ENCODE measurements at regions not wholly inside any gene's neighbourhood (a gene's known extent, or its start where the extent isn't known, plus 50 kb on each side); places are given as distances from the start of the nearest gene placed in this dataset.
"Not testable (repeated sequence)": the region's sequence is repeated elsewhere in the genome, so short reads cannot be mapped to it uniquely, and the experiment has no call there.

DNA sequence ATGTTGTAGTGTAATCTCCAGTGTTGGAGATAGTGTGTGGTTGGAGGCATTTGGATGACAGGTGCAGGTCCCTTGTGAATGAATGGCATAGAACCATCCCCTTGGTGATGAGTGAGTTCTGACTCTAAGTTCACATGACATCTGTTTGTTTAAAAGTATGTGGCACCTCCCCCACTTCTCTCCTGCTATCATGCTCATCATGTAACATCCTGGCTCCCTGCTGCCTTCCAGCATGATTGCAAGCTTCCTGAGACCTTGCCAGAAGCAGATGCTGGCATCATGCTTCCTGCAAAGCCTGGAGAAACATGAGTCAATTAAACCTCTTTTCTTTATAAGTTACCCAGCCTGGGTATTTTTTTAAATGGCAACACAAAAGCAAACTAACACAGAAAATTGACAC is 499.0 kb upstream of the SEMA3D start:
- Histone ChIP-seq H3K4me1 (no peaks in the 10 kb centered on the region), H3K27me3 (no peaks in the 10 kb centered on the region), H3K36me3 (no peaks in the 10 kb centered on the region), H3K27ac (no peak overlapping the region), H3K9me3 (no peaks in the 10 kb centered on the region), H3K4me3 (no peak overlapping the region)
- intact Hi-C loops (cut with DNase I): no loop called here
- TF ChIP-seq, protein P1, sequence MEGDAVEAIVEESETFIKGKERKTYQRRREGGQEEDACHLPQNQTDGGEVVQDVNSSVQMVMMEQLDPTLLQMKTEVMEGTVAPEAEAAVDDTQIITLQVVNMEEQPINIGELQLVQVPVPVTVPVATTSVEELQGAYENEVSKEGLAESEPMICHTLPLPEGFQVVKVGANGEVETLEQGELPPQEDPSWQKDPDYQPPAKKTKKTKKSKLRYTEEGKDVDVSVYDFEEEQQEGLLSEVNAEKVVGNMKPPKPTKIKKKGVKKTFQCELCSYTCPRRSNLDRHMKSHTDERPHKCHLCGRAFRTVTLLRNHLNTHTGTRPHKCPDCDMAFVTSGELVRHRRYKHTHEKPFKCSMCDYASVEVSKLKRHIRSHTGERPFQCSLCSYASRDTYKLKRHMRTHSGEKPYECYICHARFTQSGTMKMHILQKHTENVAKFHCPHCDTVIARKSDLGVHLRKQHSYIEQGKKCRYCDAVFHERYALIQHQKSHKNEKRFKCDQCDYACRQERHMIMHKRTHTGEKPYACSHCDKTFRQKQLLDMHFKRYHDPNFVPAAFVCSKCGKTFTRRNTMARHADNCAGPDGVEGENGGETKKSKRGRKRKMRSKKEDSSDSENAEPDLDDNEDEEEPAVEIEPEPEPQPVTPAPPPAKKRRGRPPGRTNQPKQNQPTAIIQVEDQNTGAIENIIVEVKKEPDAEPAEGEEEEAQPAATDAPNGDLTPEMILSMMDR (IDR thresholded peaks at IDR 0.05): no peak
- no peak for ATAC-seq
- no peak for DNase-seq

DNA sequence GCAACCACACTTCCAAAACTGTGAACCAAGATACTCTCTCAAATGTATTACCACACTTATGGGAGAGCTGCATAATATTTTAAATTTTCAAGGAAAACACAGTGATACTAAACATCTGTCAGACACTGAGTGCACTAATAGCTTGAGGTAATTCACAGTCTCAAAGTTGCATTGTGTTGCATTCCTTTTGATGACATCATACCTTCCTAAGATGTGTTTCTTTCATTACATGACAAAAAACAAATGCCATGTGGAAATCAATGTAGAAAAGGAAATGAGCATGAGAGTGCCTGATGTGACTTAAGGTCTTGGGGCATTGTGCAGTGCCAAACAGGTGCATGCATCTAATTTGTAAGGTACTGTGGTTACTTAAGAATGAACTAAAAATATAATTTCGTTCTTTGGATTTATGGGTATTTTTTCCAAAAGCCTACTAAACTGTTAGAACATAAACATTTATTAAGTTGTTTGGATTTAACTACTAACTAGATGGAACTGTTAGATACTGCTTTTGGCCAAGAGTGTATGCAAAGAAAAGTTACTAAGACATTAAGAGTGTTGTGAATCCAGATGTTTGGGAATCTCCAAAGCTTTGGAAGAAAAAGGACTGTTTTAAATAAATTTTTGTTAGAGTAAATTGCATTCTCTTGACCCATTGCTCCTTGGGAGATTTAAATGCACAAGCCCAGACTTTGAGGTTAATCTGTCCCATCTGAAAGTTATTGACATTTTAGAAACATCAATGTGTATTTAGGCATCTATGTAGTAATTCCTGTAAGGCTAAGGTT is 496.2 kb upstream of the SEMA3D start:
- WGBS, 2 donors: 51 to 60% methylated on average over 1 of the region's 1 CpG

DNA sequence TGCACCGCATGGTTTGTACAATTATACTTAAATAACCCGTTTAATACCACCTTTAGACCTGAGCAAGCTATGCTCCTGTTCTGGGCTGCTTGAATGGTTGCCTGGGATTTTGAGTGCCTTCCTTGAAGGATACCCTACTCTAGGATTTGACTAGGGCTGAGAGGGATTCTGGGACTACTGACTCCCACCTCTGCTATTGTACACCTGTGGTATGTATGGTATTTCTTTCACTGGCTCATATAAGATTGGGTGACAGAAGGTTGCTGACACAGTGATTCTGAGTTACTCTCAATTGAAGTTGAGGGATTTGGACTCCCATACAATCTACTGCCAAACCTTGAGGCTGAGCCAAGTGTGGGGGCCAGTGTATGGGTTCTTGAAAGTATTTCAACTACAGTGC is 494.4 kb upstream of the SEMA3D start:
- no peaks in the 10 kb centered on the region for H3K27me3 ChIP-seq
- intact Hi-C loops (cut with DNase I): no loop called here
- WGBS, 2 donors: 68 to 70% methylated on average over 2 of the region's 2 CpGs
- DNase-seq: no peak
- H3K9me3 ChIP-seq: no peaks in the 10 kb centered on the region
- H3K36me3 ChIP-seq: no peaks in the 10 kb centered on the region
- no peak overlapping the region for H3K4me3 ChIP-seq
- TF ChIP-seq, protein P1 (IDR thresholded peaks at IDR 0.05): no peak
- no peaks in the 10 kb centered on the region for H3K4me1 ChIP-seq
- no peak overlapping the region for H3K27ac ChIP-seq
- ATAC-seq: no peak

More for the DNA sequence above, 496.2 kb upstream of the SEMA3D start:
- Histone ChIP-seq H3K36me3 (no peaks in the 10 kb centered on the region), H3K4me3 (no peak overlapping the region), H3K27ac (no peak overlapping the region), H3K9me3 (no peaks in the 10 kb centered on the region), H3K4me1 (no peaks in the 10 kb centered on the region), H3K27me3 (no peaks in the 10 kb centered on the region)
- no peak for ATAC-seq
- TF ChIP-seq, protein P1 (IDR thresholded peaks at IDR 0.05): no peak
- no peak for DNase-seq
- intact Hi-C loops (cut with DNase I): no loop called here

DNA sequence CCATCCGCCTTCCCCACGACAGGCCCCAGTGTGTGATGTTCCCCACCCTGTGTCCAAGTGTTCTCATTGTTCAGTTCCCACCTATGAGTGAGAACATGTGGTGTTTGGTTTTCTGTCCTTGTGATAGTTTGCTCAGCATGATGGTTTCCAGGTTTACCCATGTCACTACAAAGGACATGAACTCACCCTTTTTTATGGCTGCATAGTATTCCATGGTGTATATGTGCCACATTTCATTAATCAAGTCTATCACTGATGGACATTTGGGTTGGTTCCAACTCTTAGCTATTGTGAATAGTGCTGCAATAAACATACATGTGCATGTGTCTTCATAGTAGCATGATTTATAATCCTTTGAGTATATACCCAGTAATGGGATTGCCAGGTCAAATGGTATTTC is 488.2 kb upstream of the SEMA3D start:
- intact Hi-C loops (cut with DNase I); ATAC-seq: not testable (repeated sequence)
- 87 to 95% methylated on average over 2 of the region's 2 CpGs for WGBS, 2 donors

DNA sequence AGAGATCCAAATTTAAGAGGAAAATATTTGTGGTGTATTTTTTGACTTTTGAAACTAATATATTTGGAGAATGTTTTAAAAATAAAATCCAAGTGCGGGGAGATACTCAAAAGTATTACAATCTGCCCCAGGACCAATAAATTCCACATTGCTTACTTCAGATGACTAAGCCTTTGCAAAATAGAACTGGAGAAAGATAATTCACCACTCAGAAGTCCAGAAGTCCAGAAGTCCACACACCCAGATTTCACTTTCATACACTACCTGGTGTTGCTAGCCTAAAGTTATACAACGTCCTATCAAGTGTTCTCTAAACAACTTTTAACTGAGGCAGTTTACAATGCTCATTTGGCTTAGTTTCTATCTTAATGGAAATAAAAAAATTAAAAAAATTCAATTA is 487.0 kb upstream of the SEMA3D start:
- no peaks in the 10 kb centered on the region for H3K36me3 ChIP-seq
- no peak for DNase-seq
- H3K9me3 ChIP-seq: peaks cover 0 to 11% (median 0%) of the 10 kb centered on the region in 11 donors
- H3K27me3 ChIP-seq: no peaks in the 10 kb centered on the region
- no peak overlapping the region for H3K4me3 ChIP-seq
- no peak for ATAC-seq
- no peak overlapping the region for H3K27ac ChIP-seq
- no peaks in the 10 kb centered on the region for H3K4me1 ChIP-seq
- TF ChIP-seq, protein P1 (IDR thresholded peaks at IDR 0.05): no peak
- intact Hi-C loops (cut with DNase I): no loop called here
- WGBS, 2 donors: 75 to 83% methylated on average over 2 of the region's 2 CpGs

More for the DNA sequence above, 488.2 kb upstream of the SEMA3D start:
- H3K4me3 ChIP-seq, H3K36me3 ChIP-seq, H3K27ac ChIP-seq, H3K27me3 ChIP-seq, H3K4me1 ChIP-seq, DNase-seq: not testable (repeated sequence)
- peaks cover 0 to 11% (median 0%) of the 10 kb centered on the region in 11 donors for H3K9me3 ChIP-seq
